GM20431 (cell line): ENCODE measurements at regions not wholly inside any gene's neighbourhood (a gene's known extent, or its start where the extent isn't known, plus 50 kb on each side); places are given as distances from the start of the nearest gene placed in this dataset.

Experiments used
- in situ Hi-C: fragments of 300-500 bp; cut with MseI, MboI; formaldehyde crosslinking; loops from one replicate; pipeline ENCODE4 v1.15.0; 2020; ENCODE audit warnings: low sequenced_read_pairs; ENCODE audit not compliant: unreplicated experiment

DNA sequence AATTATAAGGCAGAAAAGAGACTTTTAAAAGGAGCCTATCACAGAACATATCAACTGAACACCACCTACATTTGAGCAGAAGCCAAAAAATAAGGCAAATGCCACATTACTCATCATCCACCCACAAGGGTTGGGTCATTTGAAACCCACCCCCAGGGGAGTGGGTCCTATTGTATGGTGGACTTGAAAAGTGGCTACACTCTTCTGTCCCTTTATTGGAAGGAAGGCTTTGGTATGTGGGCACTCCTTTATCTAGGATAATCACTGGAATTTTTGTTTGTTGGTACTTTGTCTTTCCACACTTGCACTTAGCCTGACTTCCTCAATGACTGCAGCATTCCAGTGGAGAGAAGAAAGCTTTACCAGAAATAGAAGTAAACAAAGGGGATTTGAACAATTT lies 157.2 kb upstream of the COL11A1 start:
- in situ Hi-C loops: no loop called here

DNA sequence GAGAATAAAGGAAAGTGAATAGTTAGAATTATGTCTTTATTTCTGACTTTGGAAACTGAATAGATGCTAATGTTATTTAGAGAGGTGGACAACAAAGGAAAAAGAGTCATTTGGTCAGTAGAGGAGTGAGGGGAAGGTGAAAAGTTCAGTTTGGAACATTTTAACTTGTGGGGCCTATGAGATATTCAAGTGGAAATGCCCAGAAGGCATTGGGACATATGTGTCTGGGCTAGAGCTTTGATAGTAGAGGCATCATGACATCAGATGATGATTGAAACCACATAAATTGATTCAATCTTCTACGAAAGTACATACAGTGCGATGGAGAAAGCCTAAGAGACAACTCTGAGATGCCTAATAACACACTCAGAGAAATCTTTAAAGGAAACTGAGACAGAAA lies 151.7 kb upstream of the COL11A1 start:
- in situ Hi-C loops: no loop called here

DNA sequence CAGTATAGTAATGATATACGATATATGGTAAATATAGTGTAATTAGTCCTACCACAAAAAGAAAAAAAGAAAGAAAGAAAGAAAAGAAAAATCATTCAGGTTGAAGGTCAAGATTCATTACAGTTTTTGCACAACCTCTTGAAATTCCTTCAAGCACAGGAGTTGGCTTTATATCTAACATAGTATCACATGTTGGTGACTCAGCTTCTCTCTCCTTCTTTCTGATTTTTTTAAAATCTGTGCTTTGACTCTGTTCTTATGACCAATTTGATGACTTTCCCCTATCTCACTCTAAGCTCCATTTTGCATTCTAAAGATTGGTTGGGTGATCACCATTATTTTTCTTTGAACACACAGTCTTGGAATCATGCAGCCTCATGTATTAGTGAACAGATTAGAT lies 148.2 kb upstream of the COL11A1 start:
- in situ Hi-C loops: no loop called here

DNA sequence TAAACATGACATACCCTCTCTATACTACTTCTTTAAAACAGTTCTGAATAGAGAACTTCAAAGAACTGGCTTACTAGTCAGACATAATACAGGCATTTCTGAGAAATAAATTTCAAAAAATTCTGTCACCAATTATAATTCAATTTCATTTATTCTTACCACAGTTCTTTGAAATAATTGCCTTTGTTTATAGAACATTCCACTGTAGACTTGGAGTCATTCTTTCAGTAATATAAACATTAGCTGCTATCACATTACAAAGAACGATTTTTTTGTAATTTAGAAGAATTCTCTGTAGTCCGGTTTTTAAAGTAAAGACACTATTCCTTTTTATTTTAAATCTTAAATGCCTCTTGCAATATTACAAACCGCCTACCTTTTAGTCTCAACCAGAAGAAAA lies 146.4 kb upstream of the COL11A1 start:
- in situ Hi-C loops: no loop called here

DNA sequence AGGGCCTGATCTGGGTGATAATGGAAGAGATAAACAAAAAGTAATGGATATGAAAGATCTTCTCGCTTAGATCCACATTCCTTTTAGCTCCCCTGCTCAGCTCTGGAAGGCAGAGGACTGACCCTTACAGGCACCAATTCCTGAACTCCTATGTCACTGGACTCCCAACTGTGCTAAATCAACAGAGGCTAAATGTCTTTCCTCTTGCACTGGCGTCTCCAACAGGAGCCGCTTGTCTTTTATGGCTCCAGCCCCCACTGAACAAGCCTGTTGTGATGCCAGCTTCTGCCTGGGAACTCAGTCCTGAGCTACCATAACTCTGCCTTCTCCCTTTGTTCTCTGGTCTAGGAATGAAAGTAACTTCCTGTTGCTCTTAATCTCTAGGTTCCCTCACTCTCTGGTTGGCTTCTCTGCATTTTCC lies 142.1 kb upstream of the COL11A1 start:
- in situ Hi-C loops: no loop called here

GRCh38 chr1:103248417-103249102 lies 140.2 kb upstream of the COL11A1 start:
- in situ Hi-C loops: no loop called here

DNA sequence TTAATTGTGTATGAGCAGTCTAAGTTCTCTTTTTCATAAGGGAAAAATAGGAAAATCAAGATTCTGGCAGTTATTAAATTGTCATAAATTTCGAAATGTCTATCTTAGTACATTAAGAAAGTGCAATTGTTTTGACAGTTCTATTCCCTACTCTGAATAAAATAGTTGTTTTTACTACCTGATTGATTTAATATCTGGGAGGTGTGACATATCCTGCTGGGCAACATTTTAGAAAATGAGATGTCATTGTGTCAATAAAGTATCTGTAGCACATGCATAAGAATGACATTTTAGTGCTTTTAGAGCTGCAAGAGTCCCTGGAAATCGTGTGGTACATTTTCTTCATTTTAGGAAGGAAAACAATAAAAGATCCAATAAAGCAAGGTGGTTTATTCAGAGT lies 139.2 kb upstream of the COL11A1 start:
- in situ Hi-C loops: no loop called here

DNA sequence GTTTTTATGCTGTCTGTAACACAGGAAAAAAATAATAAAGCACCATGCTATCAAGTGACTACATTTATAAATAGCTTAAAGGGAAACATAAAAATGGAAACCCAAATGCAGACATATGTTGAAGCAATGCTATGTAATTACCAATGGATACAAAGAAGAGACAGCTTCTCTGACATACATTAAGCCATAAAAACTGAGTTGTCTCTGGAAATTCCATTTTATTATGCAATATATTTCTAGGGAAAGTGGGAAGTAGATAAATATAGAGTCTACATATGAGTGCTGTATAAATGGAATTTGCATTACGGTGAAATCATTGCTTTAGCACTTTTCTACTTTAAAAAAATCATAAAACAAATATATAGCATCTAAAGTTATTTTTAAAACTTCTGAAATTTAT lies 135.2 kb upstream of the COL11A1 start:
- in situ Hi-C loops: no loop called here

DNA sequence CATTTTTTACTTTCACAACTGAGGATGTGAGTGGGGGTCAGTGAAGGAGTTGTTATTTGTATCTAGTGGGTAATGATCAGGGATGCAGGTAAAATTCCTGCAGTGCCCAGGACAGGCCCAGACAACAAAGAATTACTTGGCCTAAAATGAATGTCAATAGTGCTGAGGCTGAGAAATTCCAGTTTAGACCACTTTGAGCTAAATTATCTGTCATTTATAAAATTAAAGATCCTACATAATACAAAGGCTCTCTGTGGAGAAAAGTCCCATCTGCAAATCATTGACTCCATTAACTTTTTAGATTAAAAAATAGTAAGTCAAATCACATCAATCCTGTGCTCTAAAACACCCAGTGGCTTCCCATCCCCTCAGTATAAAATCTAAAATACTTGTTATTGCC lies 130.7 kb upstream of the COL11A1 start:
- in situ Hi-C loops: no loop called here

- in situ Hi-C loops: no loop called here
Measured at GRCh38 chr1:103230061-103230460, 121.7 kb upstream of the COL11A1 start.

DNA sequence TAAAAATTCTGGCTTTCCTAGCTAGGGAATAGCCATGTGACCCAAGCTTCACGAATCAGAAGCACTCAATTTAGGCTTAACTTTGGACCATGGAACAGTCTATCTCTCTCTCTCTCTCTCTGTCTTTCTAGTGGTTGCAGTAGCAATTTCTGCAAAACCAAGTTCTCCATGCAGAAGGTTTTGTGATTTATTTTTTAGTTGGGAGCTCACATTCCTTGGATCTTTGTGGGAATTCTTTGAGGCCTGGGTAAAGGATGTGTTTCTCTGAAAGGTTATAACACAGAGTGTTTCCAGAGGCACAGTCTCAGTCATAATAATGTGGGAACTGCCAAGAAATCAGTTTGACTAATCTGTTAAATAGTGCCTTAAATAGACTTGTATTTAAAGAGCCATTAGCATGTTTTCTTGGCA lies 112.3 kb upstream of the COL11A1 start:
- in situ Hi-C loops: no loop called here

DNA sequence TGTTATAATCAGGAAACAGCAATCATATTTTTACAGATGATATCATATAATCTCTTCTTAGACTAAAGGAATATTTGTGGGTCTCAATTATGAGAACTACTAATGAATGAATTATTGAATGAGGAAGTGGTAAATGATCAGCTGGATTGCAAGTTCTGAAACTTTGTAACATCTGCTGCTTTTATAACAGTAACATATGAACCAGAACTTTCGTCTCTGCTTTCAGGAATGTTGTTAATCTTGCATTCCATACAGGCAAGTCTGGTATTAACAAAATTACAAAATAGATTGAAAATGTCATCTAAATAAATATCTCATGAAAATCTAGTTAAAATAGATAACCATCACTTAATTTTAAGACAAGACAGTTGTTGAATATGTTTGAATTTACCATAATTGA lies 110.5 kb upstream of the COL11A1 start:
- in situ Hi-C loops: no loop called here

DNA sequence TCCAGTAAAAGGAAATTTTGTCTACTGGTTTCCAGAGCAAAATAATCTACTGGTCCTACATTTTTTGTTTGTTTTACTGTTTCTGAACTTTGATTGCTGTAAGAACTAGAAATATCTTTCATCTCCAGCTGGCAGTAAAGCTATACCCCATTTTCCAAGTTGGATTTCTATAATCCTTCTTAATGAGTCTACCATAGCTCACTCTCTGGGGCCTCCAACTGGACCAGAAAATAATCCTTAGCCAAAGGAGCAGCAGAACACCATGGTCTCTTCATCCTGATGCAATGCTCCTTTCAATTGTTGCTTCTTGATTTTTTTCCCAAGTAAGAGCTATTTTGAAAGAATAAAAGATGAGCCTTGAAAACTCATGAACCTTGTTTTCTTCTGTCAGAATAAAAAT lies 110.0 kb upstream of the COL11A1 start:
- in situ Hi-C loops: no loop called here

GRCh38 chr1:103211073-103211472 lies 102.8 kb upstream of the COL11A1 start:
- in situ Hi-C loops: no loop called here

- in situ Hi-C loops: no loop called here
Measured at GRCh38 chr1:103208844-103209243, 100.5 kb upstream of the COL11A1 start.

- in situ Hi-C loops: no loop called here
Measured at GRCh38 chr1:103199001-103199400, 90.7 kb upstream of the COL11A1 start.

GRCh38 chr1:103198076-103198475 lies 89.8 kb upstream of the COL11A1 start:
- in situ Hi-C loops: no loop called here

DNA sequence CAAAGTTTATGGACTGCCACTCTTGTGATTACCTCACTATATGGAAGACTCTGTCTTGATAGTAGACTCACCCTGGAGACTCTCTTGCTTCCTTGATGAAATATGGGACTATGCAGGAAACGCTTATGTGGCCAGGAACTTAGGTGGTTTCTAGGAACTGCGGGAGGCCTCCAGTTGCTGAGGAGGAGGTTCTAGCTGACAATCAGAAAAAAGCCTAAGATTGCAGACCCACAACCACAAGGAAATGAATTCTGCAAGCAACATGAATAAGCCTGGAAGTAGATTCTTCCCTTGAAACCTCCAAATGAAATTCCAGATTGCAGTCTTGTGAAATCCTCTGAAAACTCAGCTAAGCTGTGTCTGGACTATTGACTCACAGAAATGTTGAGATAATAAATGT lies 88.9 kb upstream of the COL11A1 start:
- in situ Hi-C loops: no loop called here

GRCh38 chr1:103194984-103195383 lies 86.7 kb upstream of the COL11A1 start:
- in situ Hi-C loops: no loop called here

DNA sequence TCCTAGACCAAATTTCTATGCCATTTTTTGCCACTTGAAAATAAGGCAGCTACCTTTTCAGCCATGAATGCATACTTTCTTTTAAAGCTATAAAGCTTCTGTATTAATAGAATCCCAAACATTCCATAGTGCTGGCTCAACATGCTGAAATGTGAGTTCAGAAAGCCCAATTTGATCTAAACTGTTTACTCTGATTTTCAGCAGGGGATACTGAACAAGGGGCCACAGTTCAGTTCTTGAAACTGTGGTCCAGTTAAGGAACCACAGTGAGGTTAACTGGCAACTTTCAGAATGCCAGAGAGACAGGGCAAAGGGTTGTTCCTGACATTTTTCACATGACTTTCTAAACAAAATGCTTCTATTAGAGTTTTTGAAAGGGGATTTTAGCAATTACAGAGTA lies 85.7 kb upstream of the COL11A1 start:
- in situ Hi-C loops: no loop called here

- in situ Hi-C loops: no loop called here
Measured at GRCh38 chr1:103191327-103191726, 83.0 kb upstream of the COL11A1 start.

DNA sequence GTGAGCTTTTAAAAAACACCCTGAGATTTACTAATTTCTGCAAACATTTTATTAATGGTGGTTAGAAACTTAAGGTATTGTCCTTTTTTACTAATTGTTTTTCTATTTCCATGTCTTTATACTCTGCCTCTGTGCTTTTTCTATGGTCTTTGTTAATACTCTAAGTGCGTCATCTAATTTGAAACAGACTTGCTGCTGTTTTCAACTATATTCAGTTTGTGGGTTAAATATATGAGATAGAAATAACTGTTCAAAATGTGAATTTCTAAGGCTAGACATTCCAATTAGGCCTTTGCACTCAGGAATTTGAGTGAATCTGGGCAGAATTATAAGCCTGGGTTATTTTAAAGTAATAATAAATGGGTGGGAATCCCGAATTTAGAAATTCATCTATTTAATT lies 82.4 kb upstream of the COL11A1 start:
- in situ Hi-C loops: no loop called here

- in situ Hi-C loops: no loop called here
Measured at GRCh38 chr1:103187673-103188072, 79.4 kb upstream of the COL11A1 start.
